Keratinocyte (primary cell): ENCODE measurements at regions not wholly inside any gene's neighbourhood (a gene's known extent, or its start where the extent isn't known, plus 50 kb on each side); places are given as distances from the start of the nearest gene placed in this dataset.

Source experiments
- EZH2 ChIP-seq: IDR thresholded peaks from one replicate; pipeline ENCODE4 v1.6.1; 2012; ENCODE audit warnings: inconsistent platforms, mild to moderate bottlenecking, low read length, moderate library complexity
- TF ChIP-seq, protein P1 (sequence below), 3 experiments: IDR thresholded peaks in 1 of 3; conservative IDR thresholded peaks in 1 of 3; optimal IDR thresholded peaks in 1 of 3; 2 replicates in 2 of 3; 3 replicates in 1 of 3; pipeline versions ENCODE3 to v1.5.1; 2011; ENCODE audit warnings: low read length in 3 of 3, mild to moderate bottlenecking in 3 of 3, moderate library complexity in 2 of 3, control low read depth in 1 of 3, inconsistent platforms in 1 of 3; ENCODE audit not compliant: insufficient read depth in 2 of 3; ENCODE audit errors: extremely low read depth in 1 of 3

DNA sequence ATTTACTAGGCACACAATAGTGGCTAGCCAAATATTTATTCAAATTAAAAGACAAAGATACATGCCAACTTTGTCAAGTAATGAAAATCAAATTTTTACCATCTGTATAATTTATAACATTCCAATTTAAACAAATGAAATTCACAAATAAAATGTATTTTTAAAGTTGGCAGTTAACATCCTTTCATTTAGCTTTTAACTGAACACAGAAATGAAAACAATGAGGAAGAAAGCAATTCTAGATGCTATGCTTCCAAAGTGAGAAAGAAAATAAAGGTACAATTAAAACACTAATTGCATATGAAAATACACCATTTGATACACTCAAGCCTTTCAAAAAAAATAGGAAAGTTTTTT, 123.1 kb downstream of the MPP7 start:
- TF ChIP-seq, protein P1, sequence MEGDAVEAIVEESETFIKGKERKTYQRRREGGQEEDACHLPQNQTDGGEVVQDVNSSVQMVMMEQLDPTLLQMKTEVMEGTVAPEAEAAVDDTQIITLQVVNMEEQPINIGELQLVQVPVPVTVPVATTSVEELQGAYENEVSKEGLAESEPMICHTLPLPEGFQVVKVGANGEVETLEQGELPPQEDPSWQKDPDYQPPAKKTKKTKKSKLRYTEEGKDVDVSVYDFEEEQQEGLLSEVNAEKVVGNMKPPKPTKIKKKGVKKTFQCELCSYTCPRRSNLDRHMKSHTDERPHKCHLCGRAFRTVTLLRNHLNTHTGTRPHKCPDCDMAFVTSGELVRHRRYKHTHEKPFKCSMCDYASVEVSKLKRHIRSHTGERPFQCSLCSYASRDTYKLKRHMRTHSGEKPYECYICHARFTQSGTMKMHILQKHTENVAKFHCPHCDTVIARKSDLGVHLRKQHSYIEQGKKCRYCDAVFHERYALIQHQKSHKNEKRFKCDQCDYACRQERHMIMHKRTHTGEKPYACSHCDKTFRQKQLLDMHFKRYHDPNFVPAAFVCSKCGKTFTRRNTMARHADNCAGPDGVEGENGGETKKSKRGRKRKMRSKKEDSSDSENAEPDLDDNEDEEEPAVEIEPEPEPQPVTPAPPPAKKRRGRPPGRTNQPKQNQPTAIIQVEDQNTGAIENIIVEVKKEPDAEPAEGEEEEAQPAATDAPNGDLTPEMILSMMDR (optimal IDR thresholded peaks at IDR 0.05 in 1 of 3, IDR thresholded peaks at IDR 0.05 in 1 of 3, conservative IDR thresholded peaks at IDR 0.05 in 1 of 3; ENCODE audit: extremely low read depth in 1 of 3, insufficient read depth in 2 of 3, low read length in 3 of 3), result no peak
- TF ChIP-seq EZH2, result no peak
